Activated CD8-positive, alpha-beta memory T cell treated with anti-CD3 and anti-CD28 coated beads for 36 hours (primary cell): ENCODE measurements at regions not wholly inside any gene's neighbourhood (a gene's known extent, or its start where the extent isn't known, plus 50 kb on each side); places are given as distances from the start of the nearest gene placed in this dataset.
"Not testable (repeated sequence)": the region's sequence is repeated elsewhere in the genome, so short reads cannot be mapped to it uniquely, and the experiment has no call there.

ENCODE experiments used
- CTCF ChIA-PET: fragments of 350-600 bp; sonication (Branson Sonifier 250); formaldehyde crosslinking; loops from one replicate; lab custom pipeline; 2021; ENCODE audit warnings: antibody characterized with exemption; lab: Charles Lee
- POLR2A ChIA-PET: fragments of 350-600 bp; sonication (Branson Sonifier 250); formaldehyde crosslinking; loops from one replicate; lab custom pipeline; 2021; ENCODE audit warnings: antibody characterized with exemption; lab: Charles Lee

DNA sequence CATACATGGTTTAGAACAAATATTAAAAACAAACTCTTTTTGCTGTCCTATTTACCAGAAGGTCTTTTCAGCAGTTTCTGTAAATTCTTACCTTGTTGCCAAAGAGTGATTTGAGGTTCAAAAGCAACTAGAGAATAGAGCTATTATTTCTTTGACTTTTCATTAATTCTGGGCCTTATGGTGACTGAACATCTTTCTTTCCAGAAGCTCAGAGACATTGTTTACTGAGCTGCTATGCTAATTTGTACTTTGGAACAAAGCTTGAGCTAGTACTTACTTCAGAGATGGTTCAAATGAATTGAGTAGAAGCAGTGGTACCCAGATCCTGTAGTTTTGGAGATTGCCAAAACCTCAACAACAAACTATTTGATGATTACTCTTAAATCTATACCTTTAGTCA is 331.2 kb downstream of the SPRY2 start:
- POLR2A ChIA-PET, result no interaction called here

DNA sequence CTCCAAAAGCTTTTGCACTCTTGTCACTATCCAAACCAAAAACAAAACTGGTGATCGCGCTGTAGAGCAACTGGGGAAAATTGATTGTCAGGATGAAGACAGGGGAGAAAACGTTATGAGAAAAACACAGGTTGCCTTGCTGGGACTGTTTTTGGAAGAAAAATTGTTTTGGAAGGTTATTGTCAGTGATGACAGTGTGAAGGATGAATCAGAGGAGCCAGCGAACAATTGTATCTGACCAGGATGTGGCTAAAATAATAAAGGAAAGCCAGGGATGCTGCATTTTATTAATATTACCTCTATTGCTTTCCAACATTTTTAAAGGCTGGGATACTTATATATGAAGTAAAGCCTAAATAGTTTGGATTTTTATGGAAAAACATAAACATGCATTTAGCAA is 334.0 kb downstream of the SPRY2 start:
- ChIA-PET POLR2A (no interaction called here), CTCF (no interaction called here)

More for the DNA sequence above, 331.2 kb downstream of the SPRY2 start:
- CTCF ChIA-PET, result no interaction called here

DNA sequence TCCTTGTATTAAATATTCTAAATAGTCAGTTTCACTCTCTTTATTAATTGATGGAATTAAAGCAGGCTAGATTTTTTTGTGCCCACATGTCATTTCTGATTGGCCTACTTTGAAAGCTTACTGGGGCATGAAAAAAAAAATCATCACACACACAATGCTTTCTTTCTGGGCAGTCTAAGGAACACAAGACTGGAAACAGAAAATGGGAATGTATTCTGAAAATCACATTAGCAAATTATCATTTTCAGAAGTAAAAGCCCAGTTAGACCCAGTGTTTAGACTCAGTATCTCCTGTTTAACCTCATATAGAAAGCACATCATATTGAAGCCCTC is 339.4 kb downstream of the SPRY2 start:
- ChIA-PET POLR2A (no interaction called here), CTCF (no interaction called here)

DNA sequence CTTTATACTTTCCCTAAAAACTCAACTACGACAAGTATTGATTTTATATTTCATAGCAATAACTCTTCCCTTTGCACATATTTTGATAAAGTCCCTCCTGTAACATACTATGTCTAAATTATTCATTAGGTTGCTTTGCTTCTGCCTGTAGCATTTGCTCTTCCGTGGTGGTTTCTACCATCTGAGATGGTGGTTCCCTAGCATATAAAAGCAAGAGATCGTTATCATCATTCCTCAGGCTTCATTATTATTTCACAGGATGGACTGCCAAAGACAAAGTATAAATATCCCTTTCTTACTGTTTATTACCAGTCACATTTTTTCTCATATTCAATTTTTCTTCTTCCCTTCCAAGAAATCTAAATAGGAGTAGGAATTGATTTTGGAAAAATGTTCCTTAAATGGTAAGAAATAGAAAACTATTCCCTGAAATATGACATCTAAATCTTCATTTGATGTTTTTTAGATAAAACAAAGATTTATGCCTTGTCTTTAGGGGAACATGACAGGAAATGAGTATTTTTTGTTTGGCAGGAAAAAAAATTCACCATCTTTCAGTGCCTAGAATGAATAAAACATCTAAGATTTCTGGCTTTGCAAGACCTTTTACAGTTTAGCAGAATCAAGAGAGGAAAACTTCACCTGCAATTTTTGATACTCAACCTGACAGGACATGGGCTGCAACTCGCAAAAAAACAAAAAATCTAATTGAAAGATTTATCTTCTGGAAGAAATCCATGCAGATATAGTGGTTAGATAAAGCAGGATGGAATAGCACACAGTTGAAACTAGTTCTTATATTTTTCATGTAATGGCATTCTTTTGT is 340.0 kb downstream of the SPRY2 start:
- ChIA-PET POLR2A (no interaction called here), CTCF (no interaction called here)

DNA sequence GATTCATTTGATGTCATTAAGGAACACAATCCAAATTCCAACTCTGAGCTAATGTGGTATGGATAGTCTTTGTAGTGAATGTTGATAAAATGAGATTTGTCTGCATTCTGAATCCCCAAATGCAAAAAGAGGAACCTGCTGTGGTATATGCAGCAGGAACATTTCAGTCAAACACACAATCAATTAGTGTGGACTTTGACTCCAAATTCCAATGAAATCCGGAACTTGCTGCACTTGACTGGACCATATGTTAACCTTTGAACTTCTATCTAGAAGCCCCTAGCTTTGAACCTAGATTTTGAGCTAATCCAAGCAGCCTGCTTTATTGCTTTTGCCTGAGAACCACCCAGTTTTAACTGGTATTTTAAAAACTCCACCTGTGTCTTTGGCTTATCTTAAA is 341.3 kb downstream of the SPRY2 start:
- ChIA-PET CTCF (no interaction called here), POLR2A (no interaction called here)

DNA sequence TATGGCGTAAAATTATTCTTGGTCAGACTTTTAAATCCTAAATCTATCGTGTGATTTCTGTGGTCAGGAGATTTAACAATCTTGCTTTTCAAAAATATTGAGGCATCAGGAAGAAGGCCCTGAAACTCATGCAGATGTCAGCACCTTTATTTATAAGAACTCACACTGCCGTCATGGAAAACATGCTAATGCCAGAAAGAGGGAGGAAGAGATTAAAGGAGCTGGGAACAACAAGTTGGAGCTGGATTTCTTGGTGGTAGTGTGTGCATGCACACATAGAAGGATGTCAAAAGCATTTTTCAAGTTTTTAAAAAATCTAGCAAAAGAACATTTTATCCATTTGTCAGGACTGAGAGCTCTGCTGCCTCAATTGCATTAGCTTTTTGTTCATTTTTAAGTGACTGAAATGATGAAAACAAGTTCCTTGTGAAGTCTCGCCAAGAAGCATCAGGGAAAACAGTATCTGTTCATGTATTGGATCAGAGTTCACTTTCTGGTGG is 342.5 kb downstream of the SPRY2 start:
- ChIA-PET POLR2A (no interaction called here), CTCF (interaction anchor here (1.9 kb wide), 1 partner anchor 10 kb away, joined by 4 read pairs; no protein-coding TSS in a partner anchor)

DNA sequence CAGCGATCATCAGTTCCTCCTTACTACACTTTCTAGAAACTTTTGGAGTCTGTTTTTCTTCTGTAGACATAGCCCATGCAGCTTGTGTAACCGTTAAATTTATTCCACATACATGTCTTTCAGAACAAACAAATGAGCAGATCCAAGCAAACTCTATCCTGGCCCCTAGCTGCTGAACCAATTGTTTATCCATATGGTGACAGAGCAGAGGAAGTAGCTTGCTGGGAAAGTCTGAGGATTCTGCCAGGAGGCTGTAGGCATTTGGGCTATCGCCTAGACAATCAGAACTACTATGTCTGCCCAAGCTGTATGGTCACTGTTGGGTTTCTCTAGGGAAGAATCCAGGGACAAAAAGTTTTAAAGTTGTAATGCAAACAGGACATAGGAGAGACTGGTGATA is 343.7 kb downstream of the SPRY2 start:
- POLR2A ChIA-PET, result no interaction called here

DNA sequence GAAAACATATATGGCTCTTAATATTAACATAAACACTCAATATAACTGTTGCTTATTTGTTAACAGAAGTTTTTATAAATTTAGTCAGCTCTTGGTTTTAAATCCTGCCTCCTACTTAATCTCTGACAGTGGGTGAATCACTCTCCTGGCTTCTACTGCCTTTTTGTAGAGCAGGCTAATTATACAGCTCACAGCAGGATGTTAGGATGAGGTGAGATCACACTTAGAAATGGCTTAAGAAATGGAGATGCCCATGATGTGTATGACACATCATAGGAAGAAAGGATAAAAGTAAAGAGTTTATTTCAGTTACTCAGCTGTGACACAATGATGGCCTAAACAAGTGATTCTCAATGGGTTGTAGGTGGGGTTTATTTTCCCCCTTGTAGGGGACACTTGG is 345.6 kb downstream of the SPRY2 start:
- CTCF ChIA-PET, result no interaction called here
- POLR2A ChIA-PET, result no interaction called here

More for the DNA sequence above, 343.7 kb downstream of the SPRY2 start:
- CTCF ChIA-PET, result interaction anchor here (1.9 kb wide), 1 partner anchor 9 kb away, joined by 4 read pairs; no protein-coding TSS in a partner anchor

DNA sequence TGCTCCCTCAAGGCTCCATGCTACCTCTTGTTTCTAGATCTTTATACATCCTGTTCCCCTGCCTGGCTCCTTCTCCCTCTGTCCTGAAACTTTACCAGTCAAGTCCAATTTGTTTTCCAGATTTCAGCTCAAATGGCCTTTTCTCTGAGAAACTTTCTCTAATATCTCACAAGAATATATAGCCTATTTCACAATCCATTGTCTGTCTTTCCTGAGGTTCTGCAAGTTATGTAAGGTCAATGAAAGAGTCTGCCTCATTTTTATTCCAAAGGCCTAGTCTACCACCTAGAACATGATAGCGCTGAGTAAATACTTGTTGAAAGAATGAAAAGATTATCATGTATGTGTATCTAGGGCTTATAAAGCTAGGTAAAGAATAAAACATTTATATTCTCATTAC is 348.8 kb downstream of the SPRY2 start:
- CTCF ChIA-PET, result no interaction called here
- POLR2A ChIA-PET, result no interaction called here

DNA sequence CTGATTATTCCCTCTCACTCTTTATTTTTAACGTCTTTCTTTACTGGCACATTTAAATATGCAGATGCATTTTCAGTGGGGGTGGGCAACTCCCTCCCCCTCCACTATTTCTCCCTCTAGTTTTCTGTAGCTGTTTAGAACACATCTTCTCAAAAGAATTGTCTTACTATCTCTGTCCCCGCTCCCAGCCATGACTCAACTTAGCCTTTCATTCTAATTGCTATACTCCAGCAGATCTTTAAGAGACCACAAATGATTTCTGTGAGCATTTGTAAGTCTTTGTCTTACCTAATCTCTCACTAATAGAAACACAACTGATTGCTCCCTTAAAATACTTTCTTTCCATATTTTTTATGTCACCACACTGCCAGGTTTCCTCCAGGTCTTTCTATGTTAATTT is 350.9 kb downstream of the SPRY2 start:
- ChIA-PET POLR2A (no interaction called here), CTCF (no interaction called here)

DNA sequence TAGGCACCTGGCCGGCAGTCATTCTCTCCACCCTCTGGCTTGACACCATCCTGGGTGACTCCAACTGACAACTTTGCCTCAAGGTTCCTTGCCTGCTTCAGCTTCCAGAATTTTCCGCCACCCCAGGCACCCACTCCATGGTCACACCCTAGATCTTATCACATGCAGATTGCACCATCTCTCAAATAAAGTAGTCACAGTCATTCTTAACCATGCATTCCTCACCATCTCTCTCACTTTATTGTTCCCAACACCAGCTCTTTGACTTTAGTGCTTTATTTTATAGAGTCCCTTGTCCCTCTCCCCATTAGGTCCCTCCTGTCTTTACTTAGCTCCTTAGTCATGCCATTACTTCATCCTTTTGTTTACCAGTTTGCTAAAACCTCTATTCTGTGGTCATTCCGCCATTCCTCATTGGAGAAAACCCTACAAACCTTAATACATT is 351.7 kb downstream of the SPRY2 start:
- ChIA-PET POLR2A (no interaction called here), CTCF (no interaction called here)

DNA sequence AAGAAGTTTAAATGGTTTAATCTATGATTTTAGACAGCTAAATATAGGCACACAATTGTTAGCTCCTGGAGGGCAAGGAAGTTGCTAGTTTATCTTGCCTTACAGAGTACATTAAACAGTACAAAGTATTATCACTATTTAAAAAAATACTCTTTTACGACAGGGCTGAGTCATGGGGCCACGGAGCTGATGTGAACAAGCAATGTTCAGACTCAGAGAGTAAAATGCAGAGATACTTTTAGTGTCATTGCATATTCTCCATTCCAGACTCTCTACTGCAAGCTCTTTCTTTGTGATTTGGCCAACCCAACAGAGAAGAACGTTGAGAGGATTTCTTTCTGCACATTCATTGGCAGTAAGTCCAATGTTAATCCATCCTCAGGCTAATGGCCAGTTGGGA is 352.4 kb downstream of the SPRY2 start:
- CTCF ChIA-PET, result interaction anchor here (1.3 kb wide), 1 partner anchor 9 kb away, joined by 4 read pairs; no protein-coding TSS in a partner anchor
- POLR2A ChIA-PET, result no interaction called here

DNA sequence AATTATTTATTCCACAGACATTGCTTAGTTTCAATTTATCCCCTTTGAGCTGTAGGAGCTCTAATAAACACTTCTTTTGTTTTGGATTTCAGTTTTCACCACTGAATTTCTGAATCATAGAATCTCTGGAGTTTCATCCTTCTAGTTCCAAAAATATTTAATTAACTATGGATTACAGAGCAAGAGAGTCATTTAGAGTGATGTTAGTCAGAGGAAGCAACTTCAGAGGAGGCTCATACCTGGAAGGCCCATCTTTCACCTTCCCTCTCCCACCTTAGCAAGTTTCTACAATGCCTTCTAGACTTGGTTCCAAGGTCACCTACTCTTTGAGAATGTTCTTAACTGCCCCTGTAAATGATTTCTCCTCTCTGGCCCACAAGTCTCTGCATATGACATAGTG is 353.2 kb downstream of the SPRY2 start:
- ChIA-PET CTCF (interaction anchor here (1.3 kb wide), 1 partner anchor 10 kb away, joined by 4 read pairs; no protein-coding TSS in a partner anchor), POLR2A (no interaction called here)

DNA sequence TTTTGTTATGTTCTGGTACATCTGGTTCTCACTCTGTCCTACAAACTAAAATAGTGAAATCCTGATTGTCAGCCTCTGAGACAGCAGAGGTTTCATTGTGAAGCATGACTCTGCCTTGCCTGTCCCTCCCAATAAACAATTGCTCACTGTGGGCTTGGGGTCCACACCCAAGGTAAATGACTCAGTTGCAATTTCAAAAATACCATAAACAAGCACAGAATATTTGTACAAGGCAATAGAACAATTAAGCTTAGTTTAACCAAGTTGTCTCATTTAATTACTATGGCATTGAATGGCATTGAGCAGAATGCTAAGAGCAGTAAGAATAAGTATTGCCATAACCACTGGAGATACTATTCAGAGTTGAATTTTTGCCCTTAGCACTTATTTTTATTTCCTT is 353.6 kb downstream of the SPRY2 start:
- CTCF ChIA-PET, result interaction anchor here (1.3 kb wide), 1 partner anchor 11 kb away, joined by 4 read pairs; no protein-coding TSS in a partner anchor
- POLR2A ChIA-PET, result no interaction called here

DNA sequence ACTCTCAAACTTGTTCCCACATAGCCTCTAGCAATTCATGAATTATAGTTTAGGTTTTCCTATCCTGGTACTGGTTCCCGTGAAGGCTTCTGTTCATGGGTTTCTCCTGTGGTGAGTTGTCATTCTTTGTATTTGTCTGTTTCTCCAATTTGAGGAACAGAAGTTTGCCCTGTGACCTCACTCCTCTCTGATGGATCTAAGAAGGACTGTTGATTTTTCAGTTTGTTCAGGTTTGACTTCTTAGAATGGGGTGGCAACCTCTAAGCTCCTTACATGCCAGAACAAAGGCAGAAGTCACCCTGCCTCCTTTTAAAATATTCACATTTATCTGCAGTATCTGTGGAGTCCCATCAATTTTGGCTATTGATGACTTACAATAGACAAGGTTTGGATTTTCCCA is 354.0 kb downstream of the SPRY2 start:
- ChIA-PET CTCF (no interaction called here), POLR2A (no interaction called here)

DNA sequence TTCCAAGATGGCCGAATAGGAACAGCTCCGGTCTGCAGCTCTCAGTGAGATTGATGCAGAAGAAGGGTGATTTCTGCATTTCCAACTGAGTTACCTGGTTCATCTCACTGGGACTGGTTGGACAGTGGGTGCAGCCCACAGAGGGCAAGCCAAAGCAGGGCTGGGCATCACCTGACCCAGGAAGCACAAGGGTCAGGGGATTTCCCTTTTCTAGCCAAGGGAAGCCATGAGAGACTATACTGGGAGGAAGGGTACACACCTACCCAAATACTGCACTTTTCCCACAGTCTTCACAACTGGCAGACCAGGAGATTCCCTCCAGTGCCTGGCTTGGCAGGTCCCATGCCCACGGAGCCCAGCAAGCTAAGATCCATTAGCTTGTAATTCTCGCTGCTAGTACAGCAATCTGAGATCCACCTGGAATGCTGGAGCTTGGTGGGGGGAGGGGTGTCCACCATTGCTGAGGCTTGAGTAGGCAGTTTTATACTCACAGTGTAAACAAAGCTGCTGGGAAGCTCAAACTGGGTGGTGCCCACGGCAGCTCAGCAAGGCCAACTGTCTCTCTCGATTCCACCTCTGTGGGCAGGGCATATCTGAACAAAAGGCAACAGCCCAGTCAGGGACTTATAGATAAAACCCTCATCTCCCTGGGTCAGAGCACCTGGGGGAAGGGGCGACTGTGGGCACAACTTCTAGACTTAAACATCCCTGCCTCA is 365.8 kb downstream of the SPRY2 start:
- POLR2A ChIA-PET, result not testable (repeated sequence)
- CTCF ChIA-PET, result interaction anchor here (0.6 kb wide), 1 partner anchor 199 kb away, joined by 4 read pairs; no protein-coding TSS in a partner anchor

DNA sequence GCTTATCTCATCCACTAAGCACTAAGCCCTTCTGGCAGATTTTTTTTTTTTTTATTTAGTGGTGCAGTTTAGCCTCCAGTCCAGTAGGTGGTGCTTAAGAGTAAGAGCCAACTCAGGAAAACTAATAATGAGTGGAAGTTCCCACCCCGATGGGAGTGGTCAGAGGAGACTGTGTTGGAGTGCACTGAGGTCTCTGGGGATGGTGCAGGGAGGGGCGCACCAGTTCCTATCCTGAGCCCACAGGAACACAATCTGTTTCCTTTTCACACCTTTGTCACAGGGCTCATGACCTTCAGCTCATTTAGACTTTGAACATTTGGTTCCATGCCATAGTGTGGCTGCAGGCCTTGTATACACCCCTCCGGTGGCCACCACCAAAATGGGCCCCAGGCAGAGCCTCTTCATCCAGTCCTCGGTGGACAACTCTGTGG is 367.4 kb downstream of the SPRY2 start:
- ChIA-PET CTCF (no interaction called here), POLR2A (no interaction called here)

DNA sequence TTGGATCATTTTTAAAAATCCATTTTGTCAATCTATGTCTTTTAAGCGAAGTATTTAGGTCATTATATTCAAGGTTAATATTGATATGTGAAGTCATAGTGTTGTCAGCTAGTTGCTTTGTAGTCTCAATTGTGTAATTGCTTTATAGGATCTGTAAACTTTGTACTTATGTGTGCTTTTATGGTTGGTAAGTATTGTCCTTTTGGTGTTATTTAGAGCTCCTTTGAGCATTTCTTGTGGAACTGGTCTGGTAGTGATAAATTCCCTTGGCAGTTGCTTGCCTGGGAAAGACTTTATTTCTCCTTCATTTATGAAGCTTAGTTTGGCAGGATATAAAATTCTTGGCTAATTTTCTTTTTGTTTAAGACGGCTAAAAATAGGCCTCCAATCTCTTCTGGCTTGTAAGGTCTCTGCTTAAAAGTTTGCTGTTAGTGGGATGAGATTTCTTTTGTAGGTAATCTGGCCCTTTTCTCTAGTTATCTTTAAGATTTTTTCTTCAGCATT is 368.8 kb downstream of the SPRY2 start:
- CTCF ChIA-PET, result no interaction called here
- POLR2A ChIA-PET, result no interaction called here

DNA sequence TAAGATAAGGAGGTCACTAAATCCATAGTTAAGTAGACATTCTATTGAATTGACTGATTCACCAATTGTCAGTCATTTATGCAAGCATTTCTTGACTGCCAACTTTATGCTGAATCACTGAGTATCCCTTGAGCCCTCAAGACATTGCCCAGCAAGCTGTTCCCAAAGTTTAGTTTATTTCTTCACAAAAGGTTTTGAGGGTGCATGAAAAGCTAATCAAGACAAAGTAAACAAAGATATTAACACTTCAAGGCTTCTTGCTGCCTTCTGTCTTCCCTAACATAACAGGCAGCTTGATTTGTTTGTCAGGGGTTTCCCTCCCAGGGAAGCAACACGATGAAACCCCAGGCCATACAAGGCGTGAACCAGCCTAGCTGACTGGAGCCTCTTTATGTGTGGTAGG is 374.4 kb downstream of the SPRY2 start:
- POLR2A ChIA-PET, result no interaction called here
- CTCF ChIA-PET, result no interaction called here

DNA sequence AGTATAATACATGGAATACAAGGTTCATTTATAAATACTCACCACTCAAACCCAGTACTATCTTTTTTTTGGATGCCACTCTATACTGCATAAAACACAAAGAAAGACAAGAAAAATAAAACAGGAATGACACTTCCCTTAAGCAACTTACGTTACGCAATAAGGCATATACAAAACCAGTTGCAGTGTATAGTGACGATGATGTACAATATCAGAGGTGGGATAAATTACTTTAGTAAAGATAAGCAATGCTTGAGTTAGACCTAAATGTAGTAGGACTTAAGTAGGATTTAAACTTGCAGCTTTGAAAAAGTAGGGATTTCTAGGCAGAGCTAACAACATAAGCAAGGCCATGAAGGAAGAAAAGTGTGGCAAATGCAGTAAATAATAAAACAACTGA is 374.9 kb downstream of the SPRY2 start:
- CTCF ChIA-PET, result no interaction called here
- POLR2A ChIA-PET, result no interaction called here
